GM20000 (cell line): ENCODE measurements at regions not wholly inside any gene's neighbourhood (a gene's known extent, or its start where the extent isn't known, plus 50 kb on each side); places are given as distances from the start of the nearest gene placed in this dataset.
"Not testable (repeated sequence)": the region's sequence is repeated elsewhere in the genome, so short reads cannot be mapped to it uniquely, and the experiment has no call there.

ENCODE experiments used
- DNase-seq: peaks from one replicate; pipeline ENCODE4 v3.0.0; 2012; ENCODE audit warnings: low spot score
- TF ChIP-seq, protein P1 (sequence below): IDR thresholded peaks from 2 replicates; pipeline ENCODE4 v1.5.1; 2012; ENCODE audit warnings: mild to moderate bottlenecking, control low read depth; ENCODE audit errors: extremely low read depth, missing control alignments

DNA sequence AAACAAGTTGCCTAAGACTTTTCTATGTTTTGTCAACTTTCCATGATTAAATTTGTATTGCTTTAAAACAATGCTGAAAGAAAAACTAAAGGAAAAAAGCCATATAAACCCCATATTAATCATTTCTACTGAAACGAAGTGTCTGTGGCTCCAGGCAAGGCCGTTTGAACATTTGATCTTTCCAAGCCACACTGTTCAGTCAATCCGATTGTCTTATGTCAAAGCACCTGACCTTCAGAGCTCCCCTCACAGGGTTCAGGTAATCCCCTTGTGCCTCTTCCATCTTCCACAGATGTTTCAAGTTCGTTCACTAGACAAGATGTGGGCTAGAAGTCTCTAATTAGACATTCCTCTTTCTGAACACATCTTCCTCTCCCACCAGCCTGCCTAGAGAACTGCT is 177.1 kb upstream of the NUDT10 start:
- TF ChIP-seq, protein P1, sequence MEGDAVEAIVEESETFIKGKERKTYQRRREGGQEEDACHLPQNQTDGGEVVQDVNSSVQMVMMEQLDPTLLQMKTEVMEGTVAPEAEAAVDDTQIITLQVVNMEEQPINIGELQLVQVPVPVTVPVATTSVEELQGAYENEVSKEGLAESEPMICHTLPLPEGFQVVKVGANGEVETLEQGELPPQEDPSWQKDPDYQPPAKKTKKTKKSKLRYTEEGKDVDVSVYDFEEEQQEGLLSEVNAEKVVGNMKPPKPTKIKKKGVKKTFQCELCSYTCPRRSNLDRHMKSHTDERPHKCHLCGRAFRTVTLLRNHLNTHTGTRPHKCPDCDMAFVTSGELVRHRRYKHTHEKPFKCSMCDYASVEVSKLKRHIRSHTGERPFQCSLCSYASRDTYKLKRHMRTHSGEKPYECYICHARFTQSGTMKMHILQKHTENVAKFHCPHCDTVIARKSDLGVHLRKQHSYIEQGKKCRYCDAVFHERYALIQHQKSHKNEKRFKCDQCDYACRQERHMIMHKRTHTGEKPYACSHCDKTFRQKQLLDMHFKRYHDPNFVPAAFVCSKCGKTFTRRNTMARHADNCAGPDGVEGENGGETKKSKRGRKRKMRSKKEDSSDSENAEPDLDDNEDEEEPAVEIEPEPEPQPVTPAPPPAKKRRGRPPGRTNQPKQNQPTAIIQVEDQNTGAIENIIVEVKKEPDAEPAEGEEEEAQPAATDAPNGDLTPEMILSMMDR = no peak
- no peak for DNase-seq

DNA sequence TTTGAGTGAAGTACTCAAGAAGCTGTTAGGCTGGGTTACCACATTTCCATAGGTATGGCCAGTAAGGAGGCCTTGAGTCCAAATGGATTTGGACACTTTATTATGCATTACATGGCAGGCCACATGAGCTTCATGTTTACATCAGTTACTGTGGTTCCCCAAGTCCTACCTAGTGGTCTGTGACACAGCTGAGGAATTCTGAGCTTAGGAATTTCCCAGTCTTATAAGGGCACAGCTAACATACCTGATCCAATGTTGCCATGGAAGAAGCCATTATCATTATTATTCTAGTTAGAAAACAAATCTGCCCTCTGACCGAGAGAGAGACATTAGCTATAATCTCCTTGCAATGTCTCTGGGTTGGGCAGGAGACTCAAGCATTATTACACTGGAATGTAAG is 174.4 kb upstream of the NUDT10 start:
- DNase-seq = no peak
- TF ChIP-seq, protein P1 = no peak

DNA sequence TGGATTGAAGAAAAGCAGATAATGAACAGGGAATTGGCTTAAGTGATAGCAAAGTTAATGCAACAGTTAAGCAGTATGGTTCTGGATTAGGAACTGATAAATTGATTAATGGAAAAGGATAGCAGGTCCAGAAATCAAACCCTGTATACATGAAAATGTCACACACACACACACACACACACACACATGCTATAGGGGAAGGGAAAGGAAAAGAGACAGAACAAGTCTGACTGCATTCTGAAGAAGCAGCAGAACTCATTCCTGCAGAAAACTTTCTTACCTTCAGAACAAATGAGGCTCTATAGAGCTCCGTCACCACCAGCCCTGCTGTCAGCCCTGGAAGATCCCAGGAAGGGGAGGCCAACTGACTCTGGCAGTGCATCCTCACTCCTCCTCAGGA is 173.2 kb upstream of the NUDT10 start:
- DNase-seq = not testable (repeated sequence)

DNA sequence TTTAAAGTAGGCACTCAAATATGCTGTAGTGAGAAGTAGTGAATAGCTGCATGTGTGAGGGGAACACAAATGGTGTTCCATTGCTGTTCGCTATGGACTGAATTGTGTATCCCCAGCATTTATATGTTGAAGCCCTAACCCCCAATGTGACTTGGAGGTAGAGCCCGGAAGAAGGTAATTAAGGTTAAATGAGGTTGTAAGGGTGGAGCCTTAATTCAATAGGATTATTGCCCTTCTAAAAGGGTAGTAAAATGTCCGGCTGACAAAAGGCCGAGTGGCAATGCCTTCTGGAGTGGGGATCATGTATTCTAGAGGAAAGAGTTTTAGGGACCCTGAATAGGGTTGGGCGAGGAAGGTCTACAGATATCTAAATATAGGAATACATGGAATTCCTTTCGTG is 168.9 kb upstream of the NUDT10 start:
- TF ChIP-seq, protein P1 = no peak
- no peak for DNase-seq

DNA sequence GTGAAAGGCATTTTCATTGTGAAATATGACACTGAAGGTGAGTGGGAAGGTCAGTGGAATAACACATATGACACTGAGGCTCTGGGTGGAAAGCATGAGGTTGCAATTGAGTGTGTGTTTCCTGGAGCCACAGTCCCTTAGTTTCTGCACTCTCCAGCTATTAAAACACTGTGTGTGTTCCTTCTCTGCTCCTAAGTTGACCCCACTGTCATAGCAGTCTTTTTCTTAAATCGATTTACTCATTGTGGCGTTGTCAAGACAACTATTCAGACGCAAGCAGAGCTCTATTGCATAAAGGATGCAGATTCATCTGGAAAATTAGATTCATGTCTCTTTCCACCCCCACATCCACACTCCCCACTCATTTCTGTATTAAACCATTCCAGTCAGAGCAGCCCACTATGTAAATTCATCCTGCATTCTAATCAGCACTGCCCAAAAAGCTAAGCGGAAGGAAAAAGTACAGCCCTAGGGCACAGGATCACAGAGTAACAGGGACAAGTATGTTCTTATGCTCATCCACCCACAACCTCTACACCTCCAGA is 154.2 kb upstream of the NUDT10 start:
- not testable (repeated sequence) for DNase-seq

DNA sequence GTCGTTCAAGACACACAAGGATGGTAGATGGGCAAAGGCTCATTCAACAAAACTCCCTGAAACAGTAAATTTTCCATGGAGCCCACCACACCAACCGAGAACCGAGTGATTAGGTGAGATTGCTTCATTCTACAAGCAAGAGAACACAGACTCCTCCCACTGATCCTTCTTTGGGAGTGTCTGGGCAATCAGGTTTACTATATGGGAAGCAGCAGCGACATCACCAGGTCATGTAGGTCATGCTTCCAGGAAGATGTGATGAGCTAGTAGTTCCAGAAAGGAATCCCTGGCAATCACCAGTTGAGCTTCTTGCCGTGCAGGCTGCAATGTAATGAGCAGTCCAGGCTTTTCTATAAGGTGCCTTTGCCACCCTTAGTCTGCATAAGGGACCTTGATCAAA is 152.8 kb upstream of the NUDT10 start:
- not testable (repeated sequence) for DNase-seq

DNA sequence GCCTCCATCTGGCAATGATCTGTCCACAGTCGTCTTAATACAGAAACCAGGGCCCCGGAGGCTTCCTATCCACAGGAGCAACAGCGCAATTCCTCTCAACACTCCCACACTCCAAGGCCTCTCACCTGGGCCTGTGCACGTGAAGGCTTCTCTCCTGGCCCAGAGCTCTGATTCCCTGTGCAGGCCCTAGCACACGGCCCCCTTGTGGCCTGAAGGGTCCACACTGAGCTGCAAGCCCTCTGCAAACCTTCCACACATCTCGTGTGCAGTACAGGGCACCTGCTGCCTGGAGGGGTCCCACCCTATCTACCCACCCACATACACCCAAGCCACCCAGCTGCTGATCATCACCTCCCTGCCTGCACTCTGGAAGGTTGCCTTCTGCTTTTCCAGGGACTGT is 150.1 kb upstream of the NUDT10 start:
- DNase-seq = no peak
- TF ChIP-seq, protein P1 = no peak

DNA sequence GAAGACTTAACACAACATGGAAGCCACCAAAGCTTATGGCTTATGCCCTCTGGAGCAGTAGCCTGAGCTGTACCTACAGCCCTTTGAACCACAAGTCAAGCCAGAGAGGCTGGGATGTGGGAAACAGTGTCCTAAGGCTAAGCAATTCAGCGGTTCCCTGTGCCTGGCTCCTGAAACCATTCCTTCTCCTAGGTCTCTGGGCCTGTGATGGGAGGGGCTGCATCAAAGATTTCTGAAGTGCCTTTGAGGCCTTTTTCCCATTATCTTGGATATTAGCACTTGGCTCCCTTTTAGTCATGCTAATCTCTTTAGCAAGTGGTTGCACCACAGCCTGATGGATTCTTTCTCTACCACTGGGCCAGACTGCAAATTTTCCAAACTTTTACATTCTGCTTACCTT is 140.5 kb upstream of the NUDT10 start:
- DNase-seq = no peak

DNA sequence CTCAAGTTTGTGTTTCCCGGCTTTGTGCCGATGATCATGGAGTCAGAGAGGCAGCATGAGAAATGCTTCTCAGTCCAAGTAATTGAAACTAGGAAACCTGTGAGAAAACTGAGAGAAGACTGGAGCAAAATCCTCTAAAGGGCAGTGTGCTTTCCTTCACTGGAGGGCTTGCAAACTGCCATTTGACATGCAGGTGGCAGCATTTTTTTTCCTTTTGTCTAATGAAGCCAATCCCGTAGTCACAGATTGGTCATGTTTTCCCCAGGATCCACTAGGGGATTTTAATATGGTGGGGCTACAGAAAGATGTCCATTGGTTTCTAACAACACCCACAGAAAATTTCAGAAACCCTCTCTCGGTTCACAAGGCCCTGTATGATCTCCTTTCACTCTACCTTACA is 117.4 kb upstream of the NUDT10 start:
- TF ChIP-seq, protein P1 = no peak
- DNase-seq = no peak

More for the DNA sequence above, 140.5 kb upstream of the NUDT10 start:
- TF ChIP-seq, protein P1 = no peak
